Breast epithelium (tissue), 4 donors: ENCODE measurements at regions not wholly inside any gene's neighbourhood (a gene's known extent, or its start where the extent isn't known, plus 50 kb on each side); places are given as distances from the start of the nearest gene placed in this dataset.

Source experiments
- DNase-seq, 2 donors: peaks; one replicate each; pipeline ENCODE4 v3.0.0-alpha.2; 2019; ENCODE audit warnings: low spot score in 2 of 2
- H3K27ac ChIP-seq, 2 donors: fragments of 200-600 bp; sonication (generic) in 1 of 2; one replicate each; pipeline ENCODE4 v1.5.1; 2016 to 2019; ENCODE audit warnings: mild to moderate bottlenecking in 1 of 2
- H3K27me3 ChIP-seq, 2 donors: fragments of 200-600 bp; sonication (generic) in 1 of 2; one replicate each; pipeline versions ENCODE4 v1.5.1 to v1.6.0; 2017 to 2019; ENCODE audit warnings: control low read depth in 1 of 2, mild to moderate bottlenecking in 1 of 2
- H3K36me3 ChIP-seq: fragments of 200-600 bp; one replicate; pipeline ENCODE4 v1.5.1; 2019
- H3K4me1 ChIP-seq, 2 donors: fragments of 200-600 bp; sonication (generic); one replicate each; pipeline ENCODE4 v1.5.1; 2016 to 2019; ENCODE audit warnings: control low read depth in 1 of 2
- H3K4me3 ChIP-seq, 3 donors: fragments of 200-600 bp; sonication (generic); 1 replicate in 2 of 3; 2 replicates in 1 of 3; pipeline ENCODE4 v1.5.1; 2016 to 2019; ENCODE audit warnings: mild to moderate bottlenecking in 3 of 3, moderate library complexity in 2 of 3
- H3K9me3 ChIP-seq, 2 donors: fragments of 200-600 bp; sonication (generic) in 1 of 2; one replicate each; pipeline ENCODE4 v1.5.1; 2016 to 2019; ENCODE audit warnings: control low read depth in 1 of 2
- CTCF ChIP-seq, 3 donors: fragments of 450-650 bp; IDR thresholded peaks; one replicate each; pipeline ENCODE4 v1.5.1; 2016 to 2017; ENCODE audit warnings: antibody characterized with exemption in 3 of 3, mild to moderate bottlenecking in 3 of 3, moderate library complexity in 3 of 3
- POLR2A ChIP-seq: fragments of 450-650 bp; IDR thresholded peaks from one replicate; pipeline ENCODE4 v1.6.1; 2016; ENCODE audit warnings: antibody characterized with exemption, mild to moderate bottlenecking, moderate library complexity
- POLR2AphosphoS5 ChIP-seq, 3 donors: sonication (generic); formaldehyde crosslinking; IDR thresholded peaks; one replicate each; pipeline ENCODE4 v1.6.1; 2017; ENCODE audit warnings: antibody characterized with exemption in 3 of 3
- intact Hi-C: fragments of 100-400 bp; cut with DNase I; formaldehyde crosslinking; loops from one replicate; pipeline ENCODE4 v1.15.1; 2023; ENCODE audit warnings: low total_unique reads

GRCh38 chr15:62393196-62393595, 228.1 kb upstream of the C2CD4B start:
- Histone ChIP-seq H3K27me3 (no peaks in the 10 kb centered on the region), H3K9me3 (no peaks in the 10 kb centered on the region), H3K27ac (no peak overlapping the region), H3K4me3 (peak overlapping the region in 1 of 3 donors; percentile 67), H3K4me1 (no peaks in the 10 kb centered on the region), H3K36me3 (no peaks in the 10 kb centered on the region)
- no peak for DNase-seq
- TF ChIP-seq CTCF (IDR thresholded peaks at IDR 0.05), result no peak
- TF ChIP-seq POLR2AphosphoS5 (IDR thresholded peaks at IDR 0.05), result no peak
- no peak for TF ChIP-seq POLR2A
- intact Hi-C loops, result no loop called here

- DNase-seq, result no peak
- H3K4me3 ChIP-seq, result no peak overlapping the region
- H3K9me3 ChIP-seq, result peaks cover 0 to 3% of the 10 kb centered on the region in 2 donors
- no peak overlapping the region for H3K27ac ChIP-seq
- no peaks in the 10 kb centered on the region for H3K36me3 ChIP-seq
- intact Hi-C loops, result no loop called here
- no peaks in the 10 kb centered on the region for H3K4me1 ChIP-seq
- H3K27me3 ChIP-seq, result no peaks in the 10 kb centered on the region
- TF ChIP-seq POLR2AphosphoS5 (IDR thresholded peaks at IDR 0.05), result no peak
- no peak for TF ChIP-seq POLR2A
- no peak for TF ChIP-seq CTCF (IDR thresholded peaks at IDR 0.05)
Observed at GRCh38 chr15:62394079-62394478, 229.0 kb upstream of the C2CD4B start.

GRCh38 chr15:62400778-62401177, 235.7 kb upstream of the C2CD4B start:
- intact Hi-C loops, result no loop called here

GRCh38 chr15:62402687-62403086, 237.6 kb upstream of the C2CD4B start:
- Histone ChIP-seq H3K9me3 (peaks cover 0 to 3% of the 10 kb centered on the region in 2 donors), H3K4me1 (no peaks in the 10 kb centered on the region), H3K27ac (no peak overlapping the region), H3K4me3 (no peak overlapping the region), H3K27me3 (no peaks in the 10 kb centered on the region), H3K36me3 (no peaks in the 10 kb centered on the region)
- intact Hi-C loops, result no loop called here
- TF ChIP-seq POLR2A, result no peak
- no peak for TF ChIP-seq POLR2AphosphoS5 (IDR thresholded peaks at IDR 0.05)
- DNase-seq, result no peak

More at GRCh38 chr15:62400778-62401177, 235.7 kb upstream of the C2CD4B start:
- TF ChIP-seq CTCF (IDR thresholded peaks at IDR 0.05) (no peak), POLR2AphosphoS5 (IDR thresholded peaks at IDR 0.05) (no peak), POLR2A (no peak)
- no peaks in the 10 kb centered on the region for H3K36me3 ChIP-seq
- no peak for DNase-seq
- peaks cover 0 to 3% of the 10 kb centered on the region in 2 donors for H3K9me3 ChIP-seq
- no peaks in the 10 kb centered on the region for H3K27me3 ChIP-seq
- H3K27ac ChIP-seq, result no peak overlapping the region
- no peaks in the 10 kb centered on the region for H3K4me1 ChIP-seq
- H3K4me3 ChIP-seq, result no peak overlapping the region

- intact Hi-C loops, result no loop called here
Observed at GRCh38 chr15:62403164-62403809, 238.2 kb upstream of the C2CD4B start.

More at GRCh38 chr15:62403164-62403809, 238.2 kb upstream of the C2CD4B start:
- Histone ChIP-seq H3K9me3 (peaks cover 0 to 3% of the 10 kb centered on the region in 2 donors), H3K4me3 (no peak overlapping the region), H3K27me3 (no peaks in the 10 kb centered on the region), H3K36me3 (no peaks in the 10 kb centered on the region), H3K27ac (no peak overlapping the region), H3K4me1 (no peaks in the 10 kb centered on the region)
- no peak for DNase-seq
- TF ChIP-seq POLR2AphosphoS5 (IDR thresholded peaks at IDR 0.05), result no peak
- no peak for TF ChIP-seq CTCF (IDR thresholded peaks at IDR 0.05)
- no peak for TF ChIP-seq POLR2A
